ENCODE measurements at regions not wholly inside any gene's neighbourhood (a gene's known extent, or its start where the extent isn't known, plus 50 kb on each side); places are given as distances from the start of the nearest gene placed in this dataset.
"Not testable (repeated sequence)": the region's sequence is repeated elsewhere in the genome, so short reads cannot be mapped to it uniquely, and the experiment has no call there.

- in situ Hi-C loops (cut with MboI; ENCODE audit: low pct_unique_long_range_greater_than_20kb in 2 of 9, low sequenced_read_pairs in 9 of 9, unreplicated experiment in 9 of 9), result loop anchor here in 1 of 9 experiments (25.0 kb wide), 1 partner anchor 245 kb away; no protein-coding TSS in a partner anchor
- Histone ChIP-seq H3K4me3 (no peak overlapping the region), H3K4me1 (replicated peaks in 1 of 2) (no peaks in the 10 kb centered on the region), H3K27ac (no peak overlapping the region)
- ATAC-seq (replicated peaks in 6 of 8), result peak in 1 of 8 experiments; percentile 10
- 0 to 50% (median 26%) methylated on average over 1 to 10 of the region's 30 CpGs; no CpG with 5 or more reads in 4 of the 10 experiments for WGBS, 10 experiments
Observed at GRCh38 chr6:27757307-27757706, 154.9 kb downstream of the OR2B2 start.

DNA sequence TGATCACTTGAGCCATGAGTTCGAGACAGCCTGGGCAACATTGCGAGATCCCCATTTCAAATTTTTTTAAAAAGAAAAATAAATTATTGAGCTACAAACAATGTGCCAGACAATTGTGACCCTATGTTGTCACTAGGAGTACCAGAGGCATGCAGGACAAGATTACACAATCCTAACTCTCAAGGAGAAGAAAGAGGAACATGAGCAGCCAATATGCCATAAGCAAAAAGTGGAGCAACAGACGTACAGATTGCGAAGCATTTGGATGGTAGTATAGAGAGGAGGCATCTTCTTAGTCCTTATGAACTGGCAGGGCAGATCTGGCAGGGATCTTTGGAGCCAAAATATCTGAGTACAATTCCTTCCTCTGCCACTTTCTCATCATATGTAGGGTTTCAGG is 156.4 kb downstream of the OR2B2 start:
- in situ Hi-C loops (cut with MboI; ENCODE audit: low pct_unique_long_range_greater_than_20kb in 2 of 9, low sequenced_read_pairs in 9 of 9, unreplicated experiment in 9 of 9), result loop anchor here in 1 of 9 experiments (25.0 kb wide), 1 partner anchor 243 kb away; no protein-coding TSS in a partner anchor

GRCh38 chr6:27754408-27754782 is 157.8 kb downstream of the OR2B2 start:
- peak overlapping the region; percentile 53 to 72 (median 68) for H3K4me3 ChIP-seq
- no peaks in the 10 kb centered on the region for H3K4me1 ChIP-seq (replicated peaks in 1 of 2)
- H3K27ac ChIP-seq, result no peak overlapping the region
- ATAC-seq (replicated peaks in 6 of 8), result no peak
- in situ Hi-C loops (cut with MboI; ENCODE audit: low pct_unique_long_range_greater_than_20kb in 2 of 9, low sequenced_read_pairs in 9 of 9, unreplicated experiment in 9 of 9), result loop anchor here in 1 of 9 experiments (25.0 kb wide), 1 partner anchor 242 kb away; no protein-coding TSS in a partner anchor
- WGBS, 10 experiments, result 0 to 29% (median 0%) methylated on average over 1 of the region's 1 CpG; no CpG with 5 or more reads in 2 of the 10 experiments

More for the DNA sequence above, 156.4 kb downstream of the OR2B2 start:
- no peak overlapping the region for H3K4me3 ChIP-seq
- no peak overlapping the region for H3K27ac ChIP-seq
- H3K4me1 ChIP-seq (replicated peaks in 1 of 2), result no peaks in the 10 kb centered on the region
- 74 to 100% (median 92%) methylated on average over 2 to 4 of the region's 4 CpGs; no CpG with 5 or more reads in 1 of the 10 experiments for WGBS, 10 experiments
- ATAC-seq (replicated peaks in 6 of 8), result no peak

DNA sequence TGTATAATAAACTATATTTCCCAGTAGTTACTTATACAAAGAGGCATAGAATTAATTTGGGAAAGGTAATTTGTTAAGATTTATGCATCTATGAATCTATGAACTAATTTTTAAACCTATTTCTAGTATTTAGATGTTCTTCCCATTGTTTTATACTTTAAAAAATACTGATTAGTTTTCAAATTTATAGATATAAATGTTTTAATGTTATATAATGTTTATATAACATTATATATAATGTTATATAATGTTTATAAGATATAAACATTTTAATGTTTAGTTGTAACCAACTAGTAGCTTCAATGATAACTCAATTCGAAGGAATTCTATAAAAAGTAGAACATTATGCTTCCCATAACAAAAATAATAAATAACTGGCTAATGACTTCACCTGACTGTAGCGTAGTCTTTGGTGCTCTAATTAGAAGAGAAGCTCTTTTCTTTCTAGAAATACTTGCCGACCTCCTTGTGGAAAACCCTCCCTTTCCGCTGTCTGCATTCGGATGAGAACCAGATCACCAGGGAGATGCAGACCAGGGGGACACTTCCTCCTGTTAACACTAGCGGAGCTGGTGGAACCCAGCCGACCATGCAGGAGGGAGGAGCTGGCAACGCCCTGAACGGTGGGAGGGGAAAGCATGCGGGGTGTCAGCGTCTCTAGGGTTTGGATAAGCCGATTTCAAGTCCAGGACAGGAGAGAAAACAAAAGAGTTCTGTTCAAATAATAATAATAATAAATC is 158.4 kb downstream of the OR2B2 start:
- peak overlapping the region in 1 of 2 donors; percentile 19 for H3K27ac ChIP-seq
- H3K4me3 ChIP-seq, result peak overlapping the region; percentile 53 to 72 (median 68)
- H3K4me1 ChIP-seq (replicated peaks in 1 of 2), result no peaks in the 10 kb centered on the region
- in situ Hi-C loops (cut with MboI; ENCODE audit: low pct_unique_long_range_greater_than_20kb in 2 of 9, low sequenced_read_pairs in 9 of 9, unreplicated experiment in 9 of 9), result loop anchor here in 1 of 9 experiments (25.0 kb wide), 1 partner anchor 242 kb away; no protein-coding TSS in a partner anchor
- WGBS, 10 experiments, result 0 to 7% (median 0%) methylated on average over 1 to 10 of the region's 12 CpGs; no CpG with 5 or more reads in 1 of the 10 experiments
- peak; percentile 59 to 81 (median 80) for ATAC-seq (replicated peaks in 6 of 8)

DNA sequence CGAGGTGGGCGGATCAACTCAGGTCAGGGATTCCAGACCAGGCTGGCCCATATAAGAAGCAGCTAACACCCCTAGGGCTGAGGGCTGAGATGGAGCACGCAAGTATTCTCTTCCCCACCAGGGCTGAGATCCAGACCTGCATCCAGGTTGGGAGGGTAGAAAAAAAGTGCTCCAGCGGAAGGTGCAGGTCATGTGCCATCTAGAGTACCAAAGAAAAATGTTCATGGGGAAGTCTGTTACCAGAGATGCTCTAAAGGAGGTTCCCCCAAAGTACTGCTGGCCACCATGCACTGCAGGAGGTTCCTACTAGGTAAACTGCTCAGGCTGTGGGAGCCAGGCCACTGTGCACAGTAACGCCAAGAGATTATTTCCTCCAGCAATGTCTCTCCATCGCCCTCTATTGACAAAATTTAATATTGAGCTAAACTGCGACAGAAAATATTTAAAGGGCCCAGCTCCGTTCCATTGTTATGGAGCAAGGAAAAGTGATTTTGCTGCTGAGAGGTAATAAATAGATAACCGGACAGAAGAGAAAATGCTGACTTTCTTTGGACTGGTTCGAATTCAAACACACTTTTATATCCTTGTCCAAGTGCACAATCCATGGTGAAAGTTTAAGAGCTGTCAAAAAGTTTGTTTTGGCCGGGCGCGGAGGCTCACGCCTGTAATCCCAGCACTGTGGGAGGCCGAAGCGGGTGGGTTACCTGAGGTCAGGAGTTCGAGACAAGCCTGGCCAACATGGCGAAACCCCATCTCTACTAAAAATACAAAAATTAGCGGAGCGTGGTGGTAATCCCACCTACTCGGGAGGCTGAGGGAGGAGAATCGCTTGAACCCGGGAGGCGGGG is 159.9 kb downstream of the OR2B2 start:
- peak overlapping the region; percentile 55 to 80 for H3K27ac ChIP-seq
- in situ Hi-C loops (cut with MboI; ENCODE audit: low pct_unique_long_range_greater_than_20kb in 2 of 9, low sequenced_read_pairs in 9 of 9, unreplicated experiment in 9 of 9), result loop anchor here in 1 of 9 experiments (25.0 kb wide), 1 partner anchor 240 kb away; no protein-coding TSS in a partner anchor
- WGBS, 10 experiments, result 0 to 33% (median 13%) methylated on average over 1 to 19 of the region's 24 CpGs

DNA sequence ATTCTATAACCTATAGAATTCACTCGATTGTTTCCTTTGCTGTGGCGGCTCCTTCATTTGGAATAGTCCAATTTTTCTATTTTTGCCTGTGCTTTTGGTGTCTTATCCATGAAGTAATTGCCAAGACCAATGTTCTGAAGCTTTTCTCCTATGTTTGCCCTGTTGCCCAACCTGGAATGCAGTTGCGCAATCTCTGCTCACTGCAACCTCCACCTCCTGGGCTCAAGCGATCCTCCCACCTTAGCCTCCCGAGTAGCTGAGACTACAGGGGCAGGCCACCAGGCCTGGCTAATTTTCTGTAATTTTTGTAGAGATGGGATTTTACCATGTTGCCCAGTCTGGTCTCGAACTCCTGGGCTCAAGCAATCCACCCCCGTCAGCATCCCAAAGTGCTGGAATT is 163.5 kb downstream of the OR2B2 start:
- WGBS, 10 experiments, result 50 to 100% (median 81%) methylated on average over 1 to 7 of the region's 7 CpGs; no CpG with 5 or more reads in 1 of the 10 experiments
- H3K4me1 ChIP-seq (replicated peaks in 1 of 2), result peaks cover 0 to 2% of the 10 kb centered on the region in 2 donors
- in situ Hi-C loops (cut with MboI; ENCODE audit: low pct_unique_long_range_greater_than_20kb in 2 of 9, low sequenced_read_pairs in 9 of 9, unreplicated experiment in 9 of 9), result no loop called here
- H3K4me3 ChIP-seq, result no peak overlapping the region
- no peak for ATAC-seq (replicated peaks in 6 of 8)
- no peak overlapping the region for H3K27ac ChIP-seq

More for the DNA sequence above, 159.9 kb downstream of the OR2B2 start:
- Histone ChIP-seq H3K4me3 (peak overlapping the region; percentile 53 to 72 (median 68)), H3K4me1 (replicated peaks in 1 of 2) (no peaks in the 10 kb centered on the region)
- peak; percentile 59 to 71 (median 69) for ATAC-seq (replicated peaks in 6 of 8)

- H3K4me1 ChIP-seq (replicated peaks in 1 of 2), result peaks cover 3 to 10% of the 10 kb centered on the region in 2 donors
- ATAC-seq (replicated peaks in 6 of 8), result no peak
- H3K4me3 ChIP-seq, result no peak overlapping the region
- H3K27ac ChIP-seq, result no peak overlapping the region
- WGBS, 10 experiments, result 48 to 100% (median 82%) methylated on average over 1 to 6 of the region's 6 CpGs; no CpG with 5 or more reads in 1 of the 10 experiments
- in situ Hi-C loops (cut with MboI; ENCODE audit: low pct_unique_long_range_greater_than_20kb in 2 of 9, low sequenced_read_pairs in 9 of 9, unreplicated experiment in 9 of 9), result no loop called here
Observed at GRCh38 chr6:27747637-27748036, 164.6 kb downstream of the OR2B2 start.

GRCh38 chr6:27746860-27747259 is 165.3 kb downstream of the OR2B2 start:
- ATAC-seq (replicated peaks in 6 of 8); H3K4me3 ChIP-seq; H3K27ac ChIP-seq; in situ Hi-C loops (cut with MboI; ENCODE audit: low pct_unique_long_range_greater_than_20kb in 2 of 9, low sequenced_read_pairs in 9 of 9, unreplicated experiment in 9 of 9): not testable (repeated sequence)
- peaks cover 3 to 10% of the 10 kb centered on the region in 2 donors for H3K4me1 ChIP-seq (replicated peaks in 1 of 2)
- 52 to 79% (median 67%) methylated on average over 1 to 4 of the region's 4 CpGs; no CpG with 5 or more reads in 3 of the 10 experiments for WGBS, 10 experiments

GRCh38 chr6:27743787-27744186 is 168.4 kb downstream of the OR2B2 start:
- no peak for ATAC-seq (replicated peaks in 6 of 8)
- in situ Hi-C loops (cut with MboI; ENCODE audit: low pct_unique_long_range_greater_than_20kb in 2 of 9, low sequenced_read_pairs in 9 of 9, unreplicated experiment in 9 of 9), result no loop called here
- Histone ChIP-seq H3K27ac (no peak overlapping the region), H3K4me1 (replicated peaks in 1 of 2) (peaks cover 3 to 10% of the 10 kb centered on the region in 2 donors), H3K4me3 (no peak overlapping the region)
- WGBS, 10 experiments, result 0 to 52% (median 31%) methylated on average over 1 to 7 of the region's 7 CpGs; no CpG with 5 or more reads in 3 of the 10 experiments

GRCh38 chr6:27742833-27743573 is 169.2 kb downstream of the OR2B2 start:
- no peak for ATAC-seq (replicated peaks in 6 of 8)
- in situ Hi-C loops (cut with MboI; ENCODE audit: low pct_unique_long_range_greater_than_20kb in 2 of 9, low sequenced_read_pairs in 9 of 9, unreplicated experiment in 9 of 9), result no loop called here
- H3K4me1 ChIP-seq (replicated peaks in 1 of 2), result peaks cover 3 to 10% of the 10 kb centered on the region in 2 donors
- no peak overlapping the region for H3K27ac ChIP-seq
- WGBS, 10 experiments, result 20 to 70% (median 37%) methylated on average over 2 to 10 of the region's 10 CpGs
- no peak overlapping the region for H3K4me3 ChIP-seq

DNA sequence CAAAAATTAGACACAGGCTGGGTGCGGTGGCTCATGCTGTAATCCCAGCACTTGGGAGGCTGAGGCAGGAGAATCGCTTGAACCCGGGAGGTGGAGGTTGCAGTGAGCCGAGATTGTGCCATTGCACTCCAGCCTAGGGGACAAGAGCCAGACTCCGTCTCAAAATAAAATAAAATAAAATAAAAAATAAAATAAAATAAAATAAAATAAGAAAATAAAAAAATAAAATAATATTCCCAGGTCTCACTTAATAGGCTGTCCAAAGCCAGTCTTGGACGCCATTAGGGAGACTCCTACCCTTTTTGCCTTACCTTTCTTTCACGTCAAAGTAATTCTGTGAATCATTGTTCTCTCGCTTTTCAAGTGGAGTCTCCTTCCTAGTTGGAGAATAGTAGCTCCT is 172.3 kb downstream of the OR2B2 start:
- WGBS, 10 experiments, result 69 to 100% (median 88%) methylated on average over 2 to 8 of the region's 8 CpGs; no CpG with 5 or more reads in 1 of the 10 experiments
- H3K4me3 ChIP-seq; ATAC-seq (replicated peaks in 6 of 8); H3K27ac ChIP-seq; in situ Hi-C loops (cut with MboI; ENCODE audit: low pct_unique_long_range_greater_than_20kb in 2 of 9, low sequenced_read_pairs in 9 of 9, unreplicated experiment in 9 of 9): not testable (repeated sequence)
- peaks cover 3 to 10% of the 10 kb centered on the region in 2 donors for H3K4me1 ChIP-seq (replicated peaks in 1 of 2)

- 60 to 100% (median 87%) methylated on average over 1 to 4 of the region's 4 CpGs for WGBS, 10 experiments
- ATAC-seq (replicated peaks in 6 of 8), result no peak
- Histone ChIP-seq H3K4me1 (replicated peaks in 1 of 2) (no peaks in the 10 kb centered on the region), H3K4me3 (no peak overlapping the region), H3K27ac (no peak overlapping the region)
- in situ Hi-C loops (cut with MboI; ENCODE audit: low pct_unique_long_range_greater_than_20kb in 2 of 9, low sequenced_read_pairs in 9 of 9, unreplicated experiment in 9 of 9), result no loop called here
Observed at GRCh38 chr6:27736686-27737085, 175.5 kb downstream of the OR2B2 start.

Data from motor neuron (in vitro differentiated cells).